ENCODE measurements at regions not wholly inside any gene's neighbourhood (a gene's known extent, or its start where the extent isn't known, plus 50 kb on each side); places are given as distances from the start of the nearest gene placed in this dataset.

GRCh38 chr3:147471741-147472140 lies 62.6 kb downstream of the ZIC1 start:
- H3K4me1 Mint-ChIP-seq (ENCODE audit: low read depth): no peaks in the 10 kb centered on the region
- CTCF ChIA-PET: no interaction called here
- H3K27ac Mint-ChIP-seq: no peak overlapping the region
- DNase-seq (no peak), ATAC-seq (no peak)
- no peak overlapping the region for H3K4me3 Mint-ChIP-seq
- H3K36me3 Mint-ChIP-seq (ENCODE audit: low read depth): no peaks in the 10 kb centered on the region
- no peaks in the 10 kb centered on the region for H3K27me3 Mint-ChIP-seq (ENCODE audit: low read depth)
- H3K9me3 Mint-ChIP-seq (ENCODE audit: insufficient read depth): no peaks in the 10 kb centered on the region
- POLR2A ChIA-PET: no interaction called here

- Mint-ChIP-seq H3K27ac (no peak overlapping the region), H3K27me3 (ENCODE audit: low read depth) (no peaks in the 10 kb centered on the region), H3K9me3 (ENCODE audit: insufficient read depth) (no peaks in the 10 kb centered on the region), H3K4me3 (no peak overlapping the region), H3K4me1 (ENCODE audit: low read depth) (no peaks in the 10 kb centered on the region), H3K36me3 (ENCODE audit: low read depth) (no peaks in the 10 kb centered on the region)
- ChIA-PET POLR2A (no interaction called here), CTCF (no interaction called here)
- no peak for DNase-seq
- ATAC-seq: no peak
Observed at GRCh38 chr3:147472846-147473245, 63.7 kb downstream of the ZIC1 start.

GRCh38 chr3:147483145-147483544 lies 74.0 kb downstream of the ZIC1 start:
- DNase-seq (no peak), ATAC-seq (no peak)
- Mint-ChIP-seq H3K4me1 (ENCODE audit: low read depth) (no peaks in the 10 kb centered on the region), H3K4me3 (no peak overlapping the region), H3K36me3 (ENCODE audit: low read depth) (no peaks in the 10 kb centered on the region), H3K27me3 (ENCODE audit: low read depth) (no peaks in the 10 kb centered on the region), H3K27ac (no peak overlapping the region), H3K9me3 (ENCODE audit: insufficient read depth) (peaks cover 8% of the 10 kb centered on the region)
- ChIA-PET POLR2A (no interaction called here), CTCF (no interaction called here)

- Mint-ChIP-seq H3K27me3 (ENCODE audit: low read depth) (no peaks in the 10 kb centered on the region), H3K4me1 (ENCODE audit: low read depth) (no peaks in the 10 kb centered on the region), H3K27ac (no peak overlapping the region), H3K36me3 (ENCODE audit: low read depth) (no peaks in the 10 kb centered on the region), H3K9me3 (ENCODE audit: insufficient read depth) (peaks cover 8% of the 10 kb centered on the region), H3K4me3 (no peak overlapping the region)
- POLR2A ChIA-PET: no interaction called here
- DNase-seq: no peak
- no peak for ATAC-seq
- CTCF ChIA-PET: no interaction called here
Observed at GRCh38 chr3:147483578-147483977, 74.4 kb downstream of the ZIC1 start.

GRCh38 chr3:147493065-147493464 lies 83.9 kb downstream of the ZIC1 start:
- ATAC-seq: no peak
- Mint-ChIP-seq H3K27me3 (ENCODE audit: low read depth) (no peaks in the 10 kb centered on the region), H3K36me3 (ENCODE audit: low read depth) (no peaks in the 10 kb centered on the region), H3K4me1 (ENCODE audit: low read depth) (no peaks in the 10 kb centered on the region), H3K4me3 (no peak overlapping the region), H3K27ac (no peak overlapping the region), H3K9me3 (ENCODE audit: insufficient read depth) (no peaks in the 10 kb centered on the region)
- no peak for DNase-seq
- CTCF ChIA-PET: no interaction called here
- POLR2A ChIA-PET: no interaction called here

- no peaks in the 10 kb centered on the region for H3K36me3 Mint-ChIP-seq (ENCODE audit: low read depth)
- no peak overlapping the region for H3K4me3 Mint-ChIP-seq
- H3K9me3 Mint-ChIP-seq (ENCODE audit: insufficient read depth): no peaks in the 10 kb centered on the region
- H3K4me1 Mint-ChIP-seq (ENCODE audit: low read depth): no peaks in the 10 kb centered on the region
- CTCF ChIA-PET: no interaction called here
- DNase-seq (no peak), ATAC-seq (no peak)
- POLR2A ChIA-PET: no interaction called here
- H3K27ac Mint-ChIP-seq: no peak overlapping the region
- H3K27me3 Mint-ChIP-seq (ENCODE audit: low read depth): no peaks in the 10 kb centered on the region
Observed at GRCh38 chr3:147493666-147494065, 84.5 kb downstream of the ZIC1 start.

- Mint-ChIP-seq H3K4me3 (no peak overlapping the region), H3K27ac (no peak overlapping the region), H3K36me3 (ENCODE audit: low read depth) (no peaks in the 10 kb centered on the region), H3K27me3 (ENCODE audit: low read depth) (no peaks in the 10 kb centered on the region), H3K4me1 (ENCODE audit: low read depth) (no peaks in the 10 kb centered on the region), H3K9me3 (ENCODE audit: insufficient read depth) (no peaks in the 10 kb centered on the region)
- CTCF ChIA-PET: no interaction called here
- POLR2A ChIA-PET: no interaction called here
- DNase-seq (no peak), ATAC-seq (no peak)
Observed at GRCh38 chr3:147497286-147497685, 88.1 kb downstream of the ZIC1 start.

- no peak overlapping the region for H3K4me3 Mint-ChIP-seq
- no peaks in the 10 kb centered on the region for H3K9me3 Mint-ChIP-seq (ENCODE audit: insufficient read depth)
- DNase-seq (no peak), ATAC-seq (no peak)
- H3K27me3 Mint-ChIP-seq (ENCODE audit: low read depth): no peaks in the 10 kb centered on the region
- no peaks in the 10 kb centered on the region for H3K36me3 Mint-ChIP-seq (ENCODE audit: low read depth)
- H3K4me1 Mint-ChIP-seq (ENCODE audit: low read depth): no peaks in the 10 kb centered on the region
- CTCF ChIA-PET: no interaction called here
- POLR2A ChIA-PET: no interaction called here
- no peak overlapping the region for H3K27ac Mint-ChIP-seq
Observed at GRCh38 chr3:147507638-147508286, 98.6 kb downstream of the ZIC1 start.

- Mint-ChIP-seq H3K36me3 (ENCODE audit: low read depth) (no peaks in the 10 kb centered on the region), H3K4me1 (ENCODE audit: low read depth) (no peaks in the 10 kb centered on the region), H3K9me3 (ENCODE audit: insufficient read depth) (no peaks in the 10 kb centered on the region), H3K27ac (no peak overlapping the region), H3K4me3 (no peak overlapping the region), H3K27me3 (ENCODE audit: low read depth) (no peaks in the 10 kb centered on the region)
- ChIA-PET CTCF (no interaction called here), POLR2A (no interaction called here)
- DNase-seq (no peak), ATAC-seq (no peak)
Observed at GRCh38 chr3:147509448-147509847, 100.3 kb downstream of the ZIC1 start.

- no peak overlapping the region for H3K4me3 Mint-ChIP-seq
- H3K36me3 Mint-ChIP-seq (ENCODE audit: low read depth): no peaks in the 10 kb centered on the region
- no peaks in the 10 kb centered on the region for H3K9me3 Mint-ChIP-seq (ENCODE audit: insufficient read depth)
- CTCF ChIA-PET: no interaction called here
- H3K27me3 Mint-ChIP-seq (ENCODE audit: low read depth): no peaks in the 10 kb centered on the region
- no peaks in the 10 kb centered on the region for H3K4me1 Mint-ChIP-seq (ENCODE audit: low read depth)
- ATAC-seq (no peak), DNase-seq (no peak)
- POLR2A ChIA-PET: no interaction called here
- H3K27ac Mint-ChIP-seq: no peak overlapping the region
Observed at GRCh38 chr3:147513785-147514184, 104.6 kb downstream of the ZIC1 start.

GRCh38 chr3:147514366-147515160 lies 105.4 kb downstream of the ZIC1 start:
- no peak for DNase-seq
- CTCF ChIA-PET: no interaction called here

GRCh38 chr3:147518465-147518864 lies 109.3 kb downstream of the ZIC1 start:
- Mint-ChIP-seq H3K9me3 (ENCODE audit: insufficient read depth) (no peaks in the 10 kb centered on the region), H3K36me3 (ENCODE audit: low read depth) (no peaks in the 10 kb centered on the region), H3K4me1 (ENCODE audit: low read depth) (no peaks in the 10 kb centered on the region), H3K4me3 (no peak overlapping the region), H3K27me3 (ENCODE audit: low read depth) (no peaks in the 10 kb centered on the region), H3K27ac (no peak overlapping the region)
- no peak for DNase-seq
- POLR2A ChIA-PET: no interaction called here
- CTCF ChIA-PET: no interaction called here
- no peak for ATAC-seq

More at GRCh38 chr3:147514366-147515160, 105.4 kb downstream of the ZIC1 start:
- H3K27ac Mint-ChIP-seq: no peak overlapping the region
- no peaks in the 10 kb centered on the region for H3K27me3 Mint-ChIP-seq (ENCODE audit: low read depth)
- H3K36me3 Mint-ChIP-seq (ENCODE audit: low read depth): no peaks in the 10 kb centered on the region
- POLR2A ChIA-PET: no interaction called here
- H3K4me1 Mint-ChIP-seq (ENCODE audit: low read depth): no peaks in the 10 kb centered on the region
- H3K9me3 Mint-ChIP-seq (ENCODE audit: insufficient read depth): no peaks in the 10 kb centered on the region
- no peak overlapping the region for H3K4me3 Mint-ChIP-seq
- no peak for ATAC-seq

GRCh38 chr3:147521646-147522045 lies 112.5 kb downstream of the ZIC1 start:
- Mint-ChIP-seq H3K9me3 (ENCODE audit: insufficient read depth) (peaks cover 11% of the 10 kb centered on the region), H3K4me1 (ENCODE audit: low read depth) (no peaks in the 10 kb centered on the region), H3K27me3 (ENCODE audit: low read depth) (no peaks in the 10 kb centered on the region), H3K27ac (no peak overlapping the region), H3K36me3 (ENCODE audit: low read depth) (no peaks in the 10 kb centered on the region), H3K4me3 (no peak overlapping the region)
- ChIA-PET CTCF (no interaction called here), POLR2A (no interaction called here)
- ATAC-seq: no peak
- no peak for DNase-seq

Measured in activated CD8-positive, alpha-beta T cell treated with anti-CD3 and anti-CD28 coated beads, Interleukin-2, amount 10 ng/mL, durations not matched to agents 7 days and 5 days (primary cell).